ENCODE measurements at regions not wholly inside any gene's neighbourhood (a gene's known extent, or its start where the extent isn't known, plus 50 kb on each side); places are given as distances from the start of the nearest gene placed in this dataset.

DNA sequence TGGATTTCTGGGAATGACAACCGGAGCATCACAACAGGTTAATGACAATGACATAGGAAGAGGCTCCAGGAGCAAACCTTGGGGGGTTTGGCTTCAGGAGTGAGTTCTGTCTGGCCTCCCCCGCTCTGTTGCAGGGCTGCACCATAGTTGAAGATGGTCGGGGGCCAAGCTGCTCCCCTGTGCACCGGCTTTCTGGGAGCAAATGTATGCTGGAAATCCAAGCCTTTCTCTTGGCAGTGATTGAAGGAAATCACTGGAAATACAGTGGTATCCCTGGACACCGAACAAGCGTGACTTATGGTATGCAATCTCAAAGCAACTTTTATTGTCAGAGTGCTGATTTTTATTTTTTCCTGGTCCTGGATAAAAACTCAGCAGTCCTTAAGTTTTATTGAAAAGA, 251.9 kb upstream of the ZNF32 start:
- TF ChIP-seq, protein P1, sequence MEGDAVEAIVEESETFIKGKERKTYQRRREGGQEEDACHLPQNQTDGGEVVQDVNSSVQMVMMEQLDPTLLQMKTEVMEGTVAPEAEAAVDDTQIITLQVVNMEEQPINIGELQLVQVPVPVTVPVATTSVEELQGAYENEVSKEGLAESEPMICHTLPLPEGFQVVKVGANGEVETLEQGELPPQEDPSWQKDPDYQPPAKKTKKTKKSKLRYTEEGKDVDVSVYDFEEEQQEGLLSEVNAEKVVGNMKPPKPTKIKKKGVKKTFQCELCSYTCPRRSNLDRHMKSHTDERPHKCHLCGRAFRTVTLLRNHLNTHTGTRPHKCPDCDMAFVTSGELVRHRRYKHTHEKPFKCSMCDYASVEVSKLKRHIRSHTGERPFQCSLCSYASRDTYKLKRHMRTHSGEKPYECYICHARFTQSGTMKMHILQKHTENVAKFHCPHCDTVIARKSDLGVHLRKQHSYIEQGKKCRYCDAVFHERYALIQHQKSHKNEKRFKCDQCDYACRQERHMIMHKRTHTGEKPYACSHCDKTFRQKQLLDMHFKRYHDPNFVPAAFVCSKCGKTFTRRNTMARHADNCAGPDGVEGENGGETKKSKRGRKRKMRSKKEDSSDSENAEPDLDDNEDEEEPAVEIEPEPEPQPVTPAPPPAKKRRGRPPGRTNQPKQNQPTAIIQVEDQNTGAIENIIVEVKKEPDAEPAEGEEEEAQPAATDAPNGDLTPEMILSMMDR (IDR thresholded peaks at IDR 0.05), result no peak
- no peak for TF ChIP-seq POLR2A (IDR thresholded peaks at IDR 0.05)
